ENCODE measurements at regions not wholly inside any gene's neighbourhood (a gene's known extent, or its start where the extent isn't known, plus 50 kb on each side); places are given as distances from the start of the nearest gene placed in this dataset.

- no peak for ATAC-seq (ENCODE audit: low read depth)
- Histone ChIP-seq H4K20me1 (ENCODE audit: insufficient read depth, low read length) (peaks cover 18% of the 10 kb centered on the region), H3K27me3 (ENCODE audit: control insufficient read depth, insufficient read depth, low read length) (no peaks in the 10 kb centered on the region), H3K18ac (ENCODE audit: low read depth, low read length) (no peak overlapping the region), H4K5ac (ENCODE audit: low read depth, low read length) (no peak overlapping the region), H2BK120ac (ENCODE audit: low read depth, low read length) (no peak overlapping the region), H4K8ac (ENCODE audit: low read depth in 2 of 2, low read length in 2 of 2) (no peak overlapping the region), H4K91ac (ENCODE audit: insufficient read depth, low read depth, low read length) (no peak overlapping the region), H2BK15ac (ENCODE audit: low read depth, low read length) (no peak overlapping the region), H3K9ac (ENCODE audit: low read depth, low read length) (no peak overlapping the region), H3K9me3 (ENCODE audit: control insufficient read depth, insufficient read depth, low read length) (no peaks in the 10 kb centered on the region), H3K23ac (ENCODE audit: low read depth, low read length) (no peak overlapping the region), H3K4me1 (ENCODE audit: control insufficient read depth, insufficient read depth, low read length) (peaks cover 14% of the 10 kb centered on the region), H3K36me3 (ENCODE audit: control insufficient read depth, insufficient read depth, low read length) (peaks cover 73% of the 10 kb centered on the region), H3K27ac (ENCODE audit: insufficient read depth, low read length) (no peak overlapping the region), H3K79me1 (ENCODE audit: low read depth in 1 of 2, low read length in 2 of 2) (peaks cover 6 to 57% of the 10 kb centered on the region in 2 experiments; a peak in 3 of 4 replicates), H3K4me2 (ENCODE audit: low read depth, low read length) (no peak overlapping the region), H2BK20ac (ENCODE audit: low read depth, low read length) (no peak overlapping the region), H2BK5ac (ENCODE audit: low read depth, low read length, poor library complexity, severe bottlenecking) (no peak overlapping the region), H3K4ac (ENCODE audit: low read depth, low read length) (no peak overlapping the region), H3K9me1 (ENCODE audit: insufficient read depth, low read length) (peaks cover 34% of the 10 kb centered on the region), H3K4me3 (ENCODE audit: insufficient read depth, low read depth, low read length) (no peak overlapping the region), H3K56ac (ENCODE audit: extremely low read depth, insufficient read depth, low read length) (no peak overlapping the region), H2AK5ac (ENCODE audit: low read depth, low read length) (no peak overlapping the region), H2AFZ (replicated peaks; ENCODE audit: low read length, poor library complexity) (no peak overlapping the region), H2AK9ac (replicated peaks; ENCODE audit: low read depth, low read length, poor library complexity) (no peak overlapping the region), H3K14ac (replicated peaks; ENCODE audit: low read depth, low read length) (no peak overlapping the region)
- no peak for DNase-seq
- in situ Hi-C loops (cut with MboI; ENCODE audit: low sequenced_read_pairs) (no loop called here), intact Hi-C loops (cut with micrococcal nuclease) (no loop called here), dilution Hi-C loops (cut with HindIII; ENCODE audit: low sequenced_read_pairs, unreplicated experiment) (no loop called here)
- BruUV-seq (replicated peaks), result no TSS peak
- POLR2A ChIA-PET (ENCODE audit: unreplicated experiment), result no interaction called here
- TF ChIP-seq CHD1 (IDR thresholded peaks at IDR 0.05; ENCODE audit: low read depth, low read length) (no peak), NFE2L2 (IDR thresholded peaks at IDR 0.05; ENCODE audit: low read depth, low read length) (no peak), SMC3 (IDR thresholded peaks at IDR 0.05; ENCODE audit: low read depth, low read length) (no peak), RCOR1 (IDR thresholded peaks at IDR 0.05; ENCODE audit: insufficient replicate concordance, low read length) (no peak), RAD21 (IDR thresholded peaks at IDR 0.05; ENCODE audit: low read length) (no peak), FOS (IDR thresholded peaks at IDR 0.05; ENCODE audit: low read depth, low read length) (no peak)
- no CpG with 5 or more reads among the region's 3 CpGs for WGBS, 2 experiments (ENCODE audit: extremely low coverage in 2 of 2, insufficient read length in 1 of 2)
- CTCF ChIA-PET, result no interaction called here
These were observed 153.9 kb upstream of the RTL1 start for GRCh38 chr14:101057394-101057793.
